HFF-Myc (cell line): ENCODE measurements at regions not wholly inside any gene's neighbourhood (a gene's known extent, or its start where the extent isn't known, plus 50 kb on each side); places are given as distances from the start of the nearest gene placed in this dataset.
"Not testable (repeated sequence)": the region's sequence is repeated elsewhere in the genome, so short reads cannot be mapped to it uniquely, and the experiment has no call there.

Experiments
- DNase-seq: peaks from one replicate; pipeline ENCODE4 v3.0.0-alpha.2; 2011; ENCODE audit warnings: low read depth; ENCODE audit errors: extremely low read depth
- H3K4me3 ChIP-seq: replicated peaks from 2 replicates; pipeline ENCODE4 v1.5.1; 2011; ENCODE audit warnings: low read depth, mild to moderate bottlenecking, control low read depth, low read length
- CTCF ChIP-seq: IDR thresholded peaks from 2 replicates; pipeline ENCODE4 v1.5.1; 2012; ENCODE audit warnings: mild to moderate bottlenecking, low read depth, low read length, control low read depth; ENCODE audit errors: missing control alignments

GRCh38 chr16:85518398-85519049, 94.6 kb upstream of the GSE1 start:
- no peak for TF ChIP-seq CTCF
- DNase-seq, result no peak
- no peak overlapping the region for H3K4me3 ChIP-seq

- H3K4me3 ChIP-seq, DNase-seq: not testable (repeated sequence)
These were observed 94.1 kb upstream of the GSE1 start for GRCh38 chr16:85519050-85519440.

- no peak overlapping the region for H3K4me3 ChIP-seq
- TF ChIP-seq CTCF, result no peak
- DNase-seq, result no peak
These were observed 93.4 kb upstream of the GSE1 start for GRCh38 chr16:85519540-85520231.

- no peak for TF ChIP-seq CTCF
- no peak overlapping the region for H3K4me3 ChIP-seq
- DNase-seq, result no peak
These were observed 92.1 kb upstream of the GSE1 start for GRCh38 chr16:85520853-85521521.

GRCh38 chr16:85521552-85522307, 91.4 kb upstream of the GSE1 start:
- no peak for DNase-seq
- TF ChIP-seq CTCF, result no peak
- H3K4me3 ChIP-seq, result no peak overlapping the region

GRCh38 chr16:85522308-85522841, 90.7 kb upstream of the GSE1 start:
- no peak for DNase-seq
- TF ChIP-seq CTCF, result no peak
- no peak overlapping the region for H3K4me3 ChIP-seq
